GF-D8 (cell line): ENCODE measurements at regions not wholly inside any gene's neighbourhood (a gene's known extent, or its start where the extent isn't known, plus 50 kb on each side); places are given as distances from the start of the nearest gene placed in this dataset.
"Not testable (repeated sequence)": the region's sequence is repeated elsewhere in the genome, so short reads cannot be mapped to it uniquely, and the experiment has no call there.

ENCODE experiments used
- DNase-seq: peaks from one replicate; lab custom pipeline; 2025; lab: John Stamatoyannopoulos, UW

DNA sequence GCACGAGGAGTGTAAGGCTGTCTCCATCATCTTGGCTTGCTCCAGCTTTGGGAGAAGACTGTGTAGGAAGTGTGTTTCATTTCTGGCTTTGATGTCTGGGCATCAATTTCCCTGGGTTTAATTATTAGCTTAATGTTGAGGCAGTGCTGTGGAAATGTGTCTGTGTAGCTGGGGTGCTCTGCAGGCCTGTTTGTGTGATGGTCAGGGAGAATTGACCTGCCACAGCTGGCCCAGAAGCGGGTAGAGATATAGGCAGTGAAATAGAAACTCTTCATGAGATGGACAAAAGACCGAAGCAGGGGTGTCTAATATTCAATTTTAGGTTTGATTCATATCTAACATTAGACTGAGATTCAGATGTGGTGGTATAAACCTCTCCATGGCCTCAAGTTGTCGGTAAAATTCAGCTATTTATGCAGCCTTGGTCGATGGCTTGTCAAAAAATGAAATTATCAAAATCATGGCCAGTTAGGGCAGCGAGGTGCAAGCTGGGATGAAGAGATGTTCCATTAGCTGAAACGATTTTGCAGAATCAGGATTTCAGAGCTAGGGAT lies 95.3 kb upstream of the SNX9 start:
- no peak for DNase-seq

GRCh38 chr6:157728183-157728881 lies 94.7 kb upstream of the SNX9 start:
- no peak for DNase-seq

DNA sequence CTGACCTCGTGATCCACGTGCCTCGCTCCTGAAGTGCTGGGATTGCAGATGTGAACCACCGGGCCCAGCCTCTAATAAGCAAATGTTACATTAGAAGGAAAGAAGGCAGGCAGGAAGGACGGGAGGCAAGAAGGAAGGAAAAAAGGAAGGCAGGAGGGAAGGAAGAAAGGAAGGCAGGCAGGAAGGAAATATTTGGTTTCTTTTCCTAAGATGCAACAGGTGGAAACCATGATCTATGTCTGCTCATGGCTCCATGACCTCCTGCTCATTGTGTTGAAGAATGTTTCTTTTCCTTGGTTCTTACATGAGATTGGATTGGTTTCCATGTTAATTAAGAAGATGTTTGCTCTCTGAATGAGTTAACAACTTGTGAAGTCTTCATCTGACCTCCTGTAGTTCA lies 91.8 kb upstream of the SNX9 start:
- no peak for DNase-seq

GRCh38 chr6:157732007-157732406 lies 91.0 kb upstream of the SNX9 start:
- no peak for DNase-seq

DNA sequence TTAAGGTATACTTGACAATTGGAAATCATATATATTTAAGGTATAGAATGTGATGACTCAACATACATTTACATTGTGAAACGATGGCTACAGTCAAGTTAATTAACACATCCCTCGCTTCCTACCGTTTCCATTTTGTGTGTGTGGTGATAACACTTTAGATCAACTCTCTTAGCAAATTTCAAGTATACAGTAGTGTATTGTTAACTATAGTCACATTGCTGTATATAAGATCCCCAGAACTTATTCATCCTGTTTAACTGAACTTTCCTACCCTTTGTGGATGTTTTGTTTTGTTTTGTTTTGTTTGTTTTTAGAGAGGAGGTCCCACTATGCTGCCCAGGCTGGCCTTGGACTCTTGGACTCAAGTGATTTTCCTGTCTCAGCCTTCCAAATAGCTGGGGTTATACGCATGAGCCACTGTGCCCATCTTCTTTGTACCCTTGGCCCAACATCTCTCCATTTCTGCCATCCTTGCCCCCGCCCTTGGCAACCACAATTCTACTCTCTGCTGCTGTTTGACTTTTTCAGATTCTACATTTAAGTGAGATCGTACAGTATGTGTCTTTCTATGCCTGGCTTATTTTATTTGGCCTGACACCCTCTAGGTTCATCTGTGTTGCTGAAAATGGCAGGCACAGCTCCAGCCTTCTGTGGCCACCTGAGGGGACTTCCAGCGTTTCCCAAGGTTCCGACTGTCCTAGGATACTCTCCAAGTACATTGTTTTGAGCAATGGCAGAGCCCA lies 90.5 kb upstream of the SNX9 start:
- no peak for DNase-seq

- DNase-seq, result not testable (repeated sequence)
These were observed 86.5 kb upstream of the SNX9 start for GRCh38 chr6:157736555-157736954.

DNA sequence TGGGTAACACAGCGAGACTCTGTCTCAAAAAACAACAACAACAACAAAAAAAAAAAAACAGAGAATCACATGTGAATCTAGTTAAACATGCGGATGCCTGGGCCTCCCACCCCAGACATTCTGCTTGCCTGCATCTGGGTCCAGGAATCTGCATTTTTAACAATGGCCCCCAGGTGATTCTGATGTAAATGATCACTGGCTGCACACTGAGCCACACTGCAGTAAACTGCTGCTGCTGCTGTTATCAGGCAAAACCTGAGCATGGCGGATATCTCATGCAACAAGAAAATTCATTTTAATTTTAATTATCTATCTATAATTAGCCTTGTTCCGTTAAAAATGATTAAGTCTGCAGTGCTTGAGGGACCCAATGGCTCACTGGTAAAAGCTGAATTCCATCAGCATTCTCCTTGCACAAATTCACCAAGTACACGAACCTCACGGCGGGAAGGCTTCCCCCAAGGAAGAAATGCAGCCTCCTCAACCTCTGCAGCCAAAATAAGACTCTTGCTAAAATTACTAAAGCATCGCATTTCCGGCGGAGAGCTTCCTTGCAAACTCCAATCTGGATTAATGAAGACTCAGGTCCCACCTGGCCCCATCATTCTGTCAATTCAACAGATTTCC lies 81.6 kb upstream of the SNX9 start:
- no peak for DNase-seq

GRCh38 chr6:157741948-157742556 lies 81.0 kb upstream of the SNX9 start:
- DNase-seq, result no peak

DNA sequence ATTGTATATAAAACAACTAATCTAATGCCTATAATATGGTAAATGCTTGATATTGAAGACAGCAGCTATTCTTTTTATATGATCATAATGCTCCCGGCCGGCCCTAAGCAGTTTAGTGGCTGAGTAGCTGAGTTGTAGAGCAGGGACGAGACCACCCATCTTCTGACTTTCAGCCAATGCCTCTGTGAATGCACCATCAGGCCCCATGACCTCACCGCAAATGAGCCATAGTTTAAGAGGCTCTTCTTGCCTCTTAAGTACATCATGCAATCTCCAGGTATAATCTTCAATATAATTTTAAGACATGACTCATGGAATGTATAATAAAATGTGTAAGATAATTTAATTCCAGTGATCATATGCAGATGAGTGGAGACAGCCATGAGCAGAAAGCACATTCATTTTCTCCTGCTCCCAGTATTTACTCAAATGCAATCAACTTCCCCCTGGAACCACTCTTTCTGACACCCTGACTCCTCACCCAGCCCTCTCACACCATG lies 78.9 kb upstream of the SNX9 start:
- no peak for DNase-seq

GRCh38 chr6:157746897-157747296 lies 76.1 kb upstream of the SNX9 start:
- no peak for DNase-seq

DNA sequence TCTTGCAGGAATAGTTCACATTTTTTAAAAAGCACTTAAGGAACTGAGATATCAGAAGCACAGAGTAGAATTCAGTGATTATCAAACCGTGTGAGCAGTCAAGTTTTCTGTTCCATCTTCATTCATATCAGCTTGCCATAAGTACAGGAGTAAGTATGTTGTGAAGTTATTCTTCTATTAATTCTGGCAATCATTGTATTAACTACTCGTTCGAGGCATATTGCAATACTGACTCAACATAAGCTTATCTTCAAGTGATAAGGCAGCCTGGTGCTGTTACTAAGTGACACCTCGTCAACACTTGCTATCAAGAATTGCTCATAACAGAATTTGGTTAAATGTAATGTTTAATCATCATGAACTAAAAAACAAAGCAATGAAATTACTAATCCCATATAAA lies 75.7 kb upstream of the SNX9 start:
- no peak for DNase-seq

DNA sequence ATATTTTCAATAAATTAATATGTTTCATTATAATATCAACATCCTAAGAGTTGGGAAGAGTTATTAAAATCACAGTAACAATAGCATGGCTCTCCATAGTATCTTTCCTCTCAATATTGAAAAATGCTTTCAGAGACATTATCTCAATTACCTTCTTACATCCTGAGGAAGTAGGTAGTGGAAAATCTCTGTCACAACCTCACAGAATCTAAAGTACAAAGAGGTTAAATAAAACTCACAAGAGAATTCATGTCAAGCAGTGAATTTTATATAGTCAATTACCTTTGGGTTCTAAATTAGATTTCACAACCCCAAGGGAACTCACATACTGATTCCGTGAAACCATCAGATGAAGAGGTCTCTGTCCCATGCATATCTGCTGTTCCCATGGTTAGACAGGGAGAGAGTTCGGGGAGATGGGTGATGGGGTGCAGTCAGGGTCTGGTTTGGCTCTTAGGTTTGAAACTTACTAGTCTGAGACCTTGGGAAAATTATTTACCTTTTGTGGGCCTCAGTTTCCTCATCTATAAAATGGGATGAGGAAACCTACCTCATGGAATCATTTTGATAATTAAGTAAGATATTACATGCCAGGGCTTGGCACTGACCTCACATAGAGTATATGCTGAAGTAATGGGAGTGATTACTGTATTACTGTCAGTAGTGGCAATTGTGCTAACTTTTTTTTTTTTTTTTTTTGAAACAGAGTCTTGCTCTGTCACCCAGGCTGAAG lies 74.0 kb upstream of the SNX9 start:
- no peak for DNase-seq

DNA sequence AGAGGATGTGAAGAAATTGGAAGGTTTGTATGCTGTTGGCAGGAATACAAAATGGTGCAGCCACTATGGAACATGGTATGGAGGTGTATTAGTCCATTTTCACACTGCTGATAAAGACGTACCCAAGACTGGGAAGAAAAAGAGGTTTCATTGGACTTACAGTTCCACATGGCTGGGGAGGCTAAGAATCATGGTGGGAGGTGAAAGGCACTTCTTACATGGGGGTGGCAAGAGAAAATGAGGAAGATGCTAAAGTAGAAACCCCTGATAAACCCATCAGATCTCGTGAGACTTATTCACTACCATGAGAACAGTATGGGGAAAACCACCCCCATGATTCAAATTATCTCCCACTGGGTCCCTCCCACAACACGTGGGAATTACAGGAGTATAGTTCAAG lies 72.1 kb upstream of the SNX9 start:
- DNase-seq, result not testable (repeated sequence)

- DNase-seq, result no peak
These were observed 71.4 kb upstream of the SNX9 start for GRCh38 chr6:157751547-157752200.

DNA sequence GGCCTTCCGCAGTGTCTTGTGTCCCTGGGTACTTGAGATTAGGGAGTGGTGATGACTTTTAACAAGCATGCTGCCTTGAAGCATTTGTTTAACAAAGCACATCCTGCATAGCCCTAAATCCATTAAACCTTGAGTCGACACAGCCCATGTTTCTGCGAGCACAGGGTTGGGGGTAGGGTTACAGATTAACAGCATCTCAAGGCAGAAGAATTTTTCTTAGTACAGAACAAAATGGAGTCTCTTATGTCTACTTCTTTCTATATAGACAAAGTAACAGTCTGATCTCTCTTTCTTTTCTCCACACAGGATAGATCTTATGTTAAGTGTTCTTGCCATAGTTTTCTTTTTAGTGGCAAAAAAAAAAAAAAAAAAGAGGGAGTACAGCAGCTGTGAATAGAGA lies 70.2 kb upstream of the SNX9 start:
- DNase-seq, result not testable (repeated sequence)

DNA sequence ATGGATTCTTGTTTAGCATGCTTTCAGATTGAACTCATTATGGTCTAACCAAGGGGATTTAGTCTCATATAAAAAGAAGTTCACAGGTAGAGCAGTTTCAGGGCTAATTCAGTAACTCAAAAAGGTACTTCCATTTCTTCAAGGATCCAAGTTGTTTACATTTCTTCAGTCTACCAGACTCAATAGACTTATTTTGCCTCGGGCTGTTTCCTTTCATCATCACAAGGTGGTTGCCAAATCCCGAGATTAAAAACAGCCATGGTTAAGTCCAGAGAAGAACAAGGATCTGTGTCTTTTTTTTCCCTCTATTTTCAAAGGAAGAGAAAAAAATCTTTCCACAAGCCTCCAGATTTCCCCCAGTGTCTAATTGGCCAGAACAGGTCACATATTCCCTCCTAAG lies 69.8 kb upstream of the SNX9 start:
- no peak for DNase-seq

DNA sequence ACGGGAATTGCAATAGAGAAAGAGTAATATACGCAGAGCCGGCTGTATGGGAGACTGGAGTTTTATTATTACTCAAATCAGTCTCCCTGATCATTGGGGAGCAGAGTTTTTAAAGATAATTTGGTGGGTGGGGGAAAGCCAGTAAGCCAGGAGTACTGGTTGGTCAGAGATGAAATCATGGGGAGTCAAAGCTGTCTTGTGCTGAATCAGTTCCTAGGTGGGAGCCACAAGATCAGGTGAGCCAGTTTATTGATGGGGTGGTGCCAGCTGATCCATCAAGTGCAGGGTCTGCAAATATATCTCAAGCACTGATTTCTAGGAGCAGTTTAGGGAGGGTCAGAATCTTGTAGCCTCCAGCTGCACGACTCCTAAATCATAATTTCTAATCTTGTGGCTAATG lies 69.2 kb upstream of the SNX9 start:
- not testable (repeated sequence) for DNase-seq

DNA sequence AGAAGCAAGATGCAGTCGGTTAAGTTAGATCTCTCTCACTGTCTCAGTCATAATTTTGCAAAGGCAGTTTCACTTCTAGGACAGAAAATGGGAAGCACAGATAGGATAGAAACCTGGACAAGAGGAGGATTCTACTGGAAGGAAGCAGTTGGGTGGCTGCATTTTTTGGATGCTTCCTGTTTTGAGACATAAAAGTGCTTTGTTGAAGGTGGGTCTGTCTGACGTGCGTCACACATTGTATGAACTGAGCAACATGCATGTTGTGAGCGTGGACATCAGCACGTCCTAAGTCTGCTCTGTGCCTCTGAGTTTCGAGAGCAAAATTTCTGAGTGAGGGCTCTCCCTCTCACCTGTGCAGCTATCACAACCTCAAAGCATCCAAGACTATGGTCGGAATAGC lies 68.7 kb upstream of the SNX9 start:
- no peak for DNase-seq

GRCh38 chr6:157755032-157755745 lies 67.9 kb upstream of the SNX9 start:
- no peak for DNase-seq

DNA sequence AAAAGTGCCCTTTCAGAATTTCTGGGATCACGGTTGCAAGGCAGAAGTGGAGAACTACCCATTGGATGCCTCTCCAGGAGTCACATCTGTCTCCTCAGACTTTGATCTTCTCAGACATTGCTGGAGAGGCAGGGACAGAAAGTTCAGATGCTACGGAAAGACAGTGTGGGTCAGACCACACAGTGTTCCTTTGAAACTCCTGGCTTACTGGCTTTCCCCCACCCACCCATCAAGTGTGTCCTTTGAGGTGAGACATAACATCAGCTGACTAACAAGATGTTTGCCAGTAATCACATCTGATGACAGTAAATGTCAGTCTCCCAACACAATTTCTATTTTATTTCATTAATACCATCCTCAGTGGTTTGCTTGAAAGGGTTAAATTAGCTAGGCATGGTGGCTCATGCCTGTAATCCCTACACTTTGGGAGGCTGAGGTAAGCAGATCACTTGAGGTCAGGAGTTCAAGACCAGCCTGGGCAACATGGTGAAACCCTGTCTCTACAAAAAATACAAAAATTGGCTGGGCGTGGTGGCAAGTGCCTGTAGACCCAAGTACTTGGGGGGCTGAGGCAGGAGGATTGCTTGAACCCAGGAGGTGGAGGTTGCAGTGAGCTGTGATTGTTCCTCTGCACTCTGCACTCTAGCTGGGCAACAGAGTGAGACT lies 67.2 kb upstream of the SNX9 start:
- no peak for DNase-seq
